ENCODE measurements at regions not wholly inside any gene's neighbourhood (a gene's known extent, or its start where the extent isn't known, plus 50 kb on each side); places are given as distances from the start of the nearest gene placed in this dataset.
A peak's percentile ranks its signal among the peaks of the same experiment; 100 is the strongest.

GRCh38 chrX:55159551-55159950, 60.6 kb upstream of the PAGE5 start:
- TF ChIP-seq CTCF (IDR thresholded peaks at IDR 0.05) (no peak), POLR2AphosphoS5 (IDR thresholded peaks at IDR 0.05) (no peak), POLR2A (IDR thresholded peaks at IDR 0.05) (peak in 1 of 2 donors; percentile 32), EP300 (IDR thresholded peaks at IDR 0.05) (no peak)

Data from suprapubic skin (tissue), 4 donors.